ENCODE measurements at regions not wholly inside any gene's neighbourhood (a gene's known extent, or its start where the extent isn't known, plus 50 kb on each side); places are given as distances from the start of the nearest gene placed in this dataset.

DNA sequence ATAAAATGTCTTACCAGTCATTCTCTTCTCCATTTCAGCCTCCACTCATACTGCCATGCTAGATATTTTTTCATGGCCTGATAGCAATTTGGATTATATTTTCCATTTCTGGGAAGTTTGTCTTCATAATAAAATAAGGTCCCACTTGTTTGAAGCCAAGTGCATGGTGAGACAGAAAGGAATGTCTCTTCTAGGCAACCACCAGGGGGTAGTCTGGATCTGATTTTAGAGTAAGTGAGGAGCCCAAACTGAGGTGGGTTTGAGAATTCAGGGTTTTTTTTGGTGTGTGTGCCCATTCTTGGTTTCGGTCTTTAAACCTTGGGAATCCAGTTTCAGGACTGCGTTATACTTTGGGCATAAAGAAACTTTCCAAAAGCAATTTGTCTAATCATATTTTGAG, 315.5 kb downstream of the RPRM start:
- TF ChIP-seq, protein P1, sequence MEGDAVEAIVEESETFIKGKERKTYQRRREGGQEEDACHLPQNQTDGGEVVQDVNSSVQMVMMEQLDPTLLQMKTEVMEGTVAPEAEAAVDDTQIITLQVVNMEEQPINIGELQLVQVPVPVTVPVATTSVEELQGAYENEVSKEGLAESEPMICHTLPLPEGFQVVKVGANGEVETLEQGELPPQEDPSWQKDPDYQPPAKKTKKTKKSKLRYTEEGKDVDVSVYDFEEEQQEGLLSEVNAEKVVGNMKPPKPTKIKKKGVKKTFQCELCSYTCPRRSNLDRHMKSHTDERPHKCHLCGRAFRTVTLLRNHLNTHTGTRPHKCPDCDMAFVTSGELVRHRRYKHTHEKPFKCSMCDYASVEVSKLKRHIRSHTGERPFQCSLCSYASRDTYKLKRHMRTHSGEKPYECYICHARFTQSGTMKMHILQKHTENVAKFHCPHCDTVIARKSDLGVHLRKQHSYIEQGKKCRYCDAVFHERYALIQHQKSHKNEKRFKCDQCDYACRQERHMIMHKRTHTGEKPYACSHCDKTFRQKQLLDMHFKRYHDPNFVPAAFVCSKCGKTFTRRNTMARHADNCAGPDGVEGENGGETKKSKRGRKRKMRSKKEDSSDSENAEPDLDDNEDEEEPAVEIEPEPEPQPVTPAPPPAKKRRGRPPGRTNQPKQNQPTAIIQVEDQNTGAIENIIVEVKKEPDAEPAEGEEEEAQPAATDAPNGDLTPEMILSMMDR (IDR thresholded peaks at IDR 0.05; ENCODE audit: borderline replicate concordance, extremely low read depth, low read length, poor library complexity, severe bottlenecking) = peak; percentile 54
- TF ChIP-seq EZH2 (IDR thresholded peaks at IDR 0.05; ENCODE audit: borderline replicate concordance, low read depth, low read length, severe bottlenecking) = no peak

All from DND-41 (cell line).